Spleen (tissue), 7 donors: ENCODE measurements at regions not wholly inside any gene's neighbourhood (a gene's known extent, or its start where the extent isn't known, plus 50 kb on each side); places are given as distances from the start of the nearest gene placed in this dataset.

Experiments
- CTCF ChIP-seq, 11 experiments: fragments of 200-600 bp in 7 of 11; fragments of 450-650 bp in 4 of 11; sonication (generic) in 4 of 11; IDR thresholded peaks in 8 of 11; conservative IDR thresholded peaks in 3 of 11; 1 replicate in 7 of 11; 2 replicates in 4 of 11; pipeline versions ENCODE4 v1.4.0 to v1.8.0; 2016 to 2021; ENCODE audit warnings: antibody characterized with exemption in 11 of 11, inconsistent platforms in 4 of 11, mild to moderate bottlenecking in 1 of 11
- POLR2A ChIP-seq, 3 donors: fragments of 450-650 bp; IDR thresholded peaks; one replicate each; pipeline ENCODE4 v1.5.1; 2017; ENCODE audit warnings: antibody characterized with exemption in 3 of 3, mild to moderate bottlenecking in 1 of 3
- donor health status: DM: no; HTN: no; CAD: no; lungs with moderate emphysema.
- donor health status: DM: no; HTN: no; CAD: no.
- donor health status: DM: no; HTN: no; CAD: no.

- TF ChIP-seq CTCF (IDR thresholded peaks at IDR 0.05 in 8 of 11, conservative IDR thresholded peaks at IDR 0.05 in 3 of 11) (no peak), POLR2A (IDR thresholded peaks at IDR 0.05) (no peak)
Observed at GRCh38 chr4:111537165-111537564, 608.1 kb upstream of the FAM241A start.
